ENCODE measurements at regions not wholly inside any gene's neighbourhood (a gene's known extent, or its start where the extent isn't known, plus 50 kb on each side); places are given as distances from the start of the nearest gene placed in this dataset.

DNA sequence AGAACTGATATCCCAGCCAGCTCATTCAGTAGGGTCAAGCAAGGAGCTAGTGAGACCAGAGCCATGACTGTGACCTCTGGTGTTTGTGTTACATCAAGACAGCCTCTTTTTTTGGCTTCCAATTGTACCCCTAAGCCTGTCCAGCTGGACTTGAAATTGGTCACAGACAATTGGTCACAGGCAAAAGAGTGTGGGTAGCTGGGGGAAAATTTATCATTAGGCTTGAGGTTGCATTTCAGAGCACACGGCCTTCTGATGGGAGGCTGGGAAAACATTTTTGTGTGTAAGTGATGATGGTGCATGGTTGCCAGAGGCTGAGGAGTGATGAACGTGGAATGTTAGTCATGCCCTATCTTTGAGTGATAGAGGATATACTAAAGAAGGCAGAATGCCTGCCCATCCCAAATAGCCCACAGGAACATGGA is 285.1 kb upstream of the SLC14A2 start:
- H3K27me3 ChIP-seq (replicated peaks; ENCODE audit: control insufficient read depth, insufficient read depth, low read length, poor library complexity, severe bottlenecking): no peaks in the 10 kb centered on the region
- H3K9me3 ChIP-seq (ENCODE audit: control insufficient read depth, low read length): no peaks in the 10 kb centered on the region

GRCh38 chr18:45332871-45333270 is 282.4 kb upstream of the SLC14A2 start:
- Histone ChIP-seq H3K9me3 (ENCODE audit: control insufficient read depth, low read length) (no peaks in the 10 kb centered on the region), H3K27ac (ENCODE audit: insufficient read depth, low read length, poor library complexity, severe bottlenecking) (no peak overlapping the region), H3K36me3 (ENCODE audit: control insufficient read depth, insufficient read depth, low read length) (no peaks in the 10 kb centered on the region), H3K4me3 (ENCODE audit: insufficient read depth, low read depth, low read length, poor library complexity, severe bottlenecking) (no peak overlapping the region), H3K4me1 (ENCODE audit: control insufficient read depth, insufficient read depth, low read length, poor library complexity, severe bottlenecking) (no peaks in the 10 kb centered on the region), H3K27me3 (replicated peaks; ENCODE audit: control insufficient read depth, insufficient read depth, low read length, poor library complexity, severe bottlenecking) (no peaks in the 10 kb centered on the region)
- no peak for DNase-seq

More for the DNA sequence above, 285.1 kb upstream of the SLC14A2 start:
- H3K27ac ChIP-seq (ENCODE audit: insufficient read depth, low read length, poor library complexity, severe bottlenecking): no peak overlapping the region
- H3K4me1 ChIP-seq (ENCODE audit: control insufficient read depth, insufficient read depth, low read length, poor library complexity, severe bottlenecking): no peaks in the 10 kb centered on the region
- no peak overlapping the region for H3K4me3 ChIP-seq (ENCODE audit: insufficient read depth, low read depth, low read length, poor library complexity, severe bottlenecking)
- no peak for DNase-seq
- H3K36me3 ChIP-seq (ENCODE audit: control insufficient read depth, insufficient read depth, low read length): no peaks in the 10 kb centered on the region

DNA sequence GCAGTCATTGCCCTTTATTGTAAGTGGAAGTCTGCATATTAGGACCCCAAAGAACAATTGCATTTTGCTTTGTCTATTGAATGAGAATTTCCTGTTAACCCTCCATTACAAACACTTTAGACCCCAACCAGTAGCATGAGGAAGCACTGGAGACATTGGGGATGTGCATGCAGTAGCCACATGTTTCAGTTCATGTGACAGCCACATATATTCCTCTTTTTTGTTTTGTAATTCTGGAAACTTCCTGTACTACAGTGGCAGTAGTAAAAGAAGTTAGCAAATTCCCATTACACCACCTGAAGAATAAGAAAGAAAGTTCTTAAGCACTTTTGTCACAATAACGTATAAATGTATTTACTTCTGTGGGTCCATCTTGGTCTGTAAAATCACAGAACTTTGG is 281.1 kb upstream of the SLC14A2 start:
- Histone ChIP-seq H3K27ac (ENCODE audit: insufficient read depth, low read length, poor library complexity, severe bottlenecking) (no peak overlapping the region), H3K4me1 (ENCODE audit: control insufficient read depth, insufficient read depth, low read length, poor library complexity, severe bottlenecking) (no peaks in the 10 kb centered on the region), H3K9me3 (ENCODE audit: control insufficient read depth, low read length) (no peaks in the 10 kb centered on the region), H3K27me3 (replicated peaks; ENCODE audit: control insufficient read depth, insufficient read depth, low read length, poor library complexity, severe bottlenecking) (no peaks in the 10 kb centered on the region), H3K4me3 (ENCODE audit: insufficient read depth, low read depth, low read length, poor library complexity, severe bottlenecking) (no peak overlapping the region), H3K36me3 (ENCODE audit: control insufficient read depth, insufficient read depth, low read length) (no peaks in the 10 kb centered on the region)
- DNase-seq: no peak

DNA sequence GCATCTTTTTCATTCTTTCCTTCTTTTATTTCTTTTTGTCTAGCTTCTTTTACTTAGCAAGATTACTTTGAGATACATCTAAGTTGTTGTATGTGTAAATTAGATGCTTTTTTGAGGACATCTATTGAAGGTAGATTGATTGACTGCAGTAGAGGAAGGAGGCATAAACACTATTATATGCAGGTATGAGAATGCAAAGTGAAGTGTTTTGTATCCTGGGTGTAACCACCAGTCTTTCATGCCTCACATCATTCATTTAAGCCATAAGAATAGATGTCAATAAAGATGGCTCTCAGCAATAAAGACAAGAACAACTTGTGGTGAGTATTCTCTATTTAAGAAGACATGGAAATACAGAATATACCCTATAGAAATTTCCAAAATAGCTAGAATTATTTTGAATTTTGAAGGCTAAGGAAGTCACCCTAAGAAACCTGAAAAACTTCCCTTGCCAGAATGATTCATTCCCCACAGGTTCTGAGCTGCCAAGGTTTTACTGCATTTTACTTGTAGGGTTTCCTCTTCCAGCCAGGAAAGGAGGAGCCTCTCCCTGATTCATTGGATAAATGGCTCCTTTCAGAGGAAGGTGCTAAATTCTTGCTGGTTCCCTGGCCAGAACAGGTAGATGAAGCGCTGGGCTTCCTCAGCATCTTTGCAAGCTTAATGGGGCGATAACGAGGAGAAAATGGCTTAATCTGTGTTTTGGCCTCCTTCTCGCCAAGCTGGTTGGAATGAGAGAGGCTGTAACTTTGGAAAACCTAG is 279.8 kb upstream of the SLC14A2 start:
- H3K27me3 ChIP-seq (replicated peaks; ENCODE audit: control insufficient read depth, insufficient read depth, low read length, poor library complexity, severe bottlenecking): no peaks in the 10 kb centered on the region
- H3K4me1 ChIP-seq (ENCODE audit: control insufficient read depth, insufficient read depth, low read length, poor library complexity, severe bottlenecking): no peaks in the 10 kb centered on the region
- no peak overlapping the region for H3K4me3 ChIP-seq (ENCODE audit: insufficient read depth, low read depth, low read length, poor library complexity, severe bottlenecking)
- DNase-seq: no peak
- H3K36me3 ChIP-seq (ENCODE audit: control insufficient read depth, insufficient read depth, low read length): no peaks in the 10 kb centered on the region
- no peaks in the 10 kb centered on the region for H3K9me3 ChIP-seq (ENCODE audit: control insufficient read depth, low read length)
- no peak overlapping the region for H3K27ac ChIP-seq (ENCODE audit: insufficient read depth, low read length, poor library complexity, severe bottlenecking)

DNA sequence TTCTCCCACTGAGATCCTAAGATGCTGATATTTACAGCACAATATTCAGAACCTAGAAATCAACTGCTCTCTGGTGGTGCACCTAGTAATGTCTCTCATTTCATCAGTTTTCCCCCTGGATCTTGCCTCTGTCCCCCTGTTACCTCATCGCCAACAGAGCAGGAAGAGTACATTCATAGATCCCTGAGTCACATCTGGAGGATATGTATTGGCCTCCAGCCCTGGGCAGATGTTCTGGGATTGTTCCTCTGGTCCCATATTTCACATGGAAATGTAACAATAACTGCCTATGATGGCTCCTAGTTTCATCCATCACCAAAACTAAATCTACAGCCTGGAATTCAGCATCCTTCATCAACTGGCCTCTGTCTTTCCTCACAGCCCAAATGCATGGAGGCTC is 278.8 kb upstream of the SLC14A2 start:
- H3K27me3 ChIP-seq (replicated peaks; ENCODE audit: control insufficient read depth, insufficient read depth, low read length, poor library complexity, severe bottlenecking): no peaks in the 10 kb centered on the region
- no peak overlapping the region for H3K4me3 ChIP-seq (ENCODE audit: insufficient read depth, low read depth, low read length, poor library complexity, severe bottlenecking)
- no peak for DNase-seq
- H3K4me1 ChIP-seq (ENCODE audit: control insufficient read depth, insufficient read depth, low read length, poor library complexity, severe bottlenecking): no peaks in the 10 kb centered on the region
- no peaks in the 10 kb centered on the region for H3K9me3 ChIP-seq (ENCODE audit: control insufficient read depth, low read length)
- no peaks in the 10 kb centered on the region for H3K36me3 ChIP-seq (ENCODE audit: control insufficient read depth, insufficient read depth, low read length)
- H3K27ac ChIP-seq (ENCODE audit: insufficient read depth, low read length, poor library complexity, severe bottlenecking): no peak overlapping the region

GRCh38 chr18:45337477-45337876 is 277.8 kb upstream of the SLC14A2 start:
- no peak overlapping the region for H3K4me3 ChIP-seq (ENCODE audit: insufficient read depth, low read depth, low read length, poor library complexity, severe bottlenecking)
- H3K27me3 ChIP-seq (replicated peaks; ENCODE audit: control insufficient read depth, insufficient read depth, low read length, poor library complexity, severe bottlenecking): no peaks in the 10 kb centered on the region
- no peaks in the 10 kb centered on the region for H3K36me3 ChIP-seq (ENCODE audit: control insufficient read depth, insufficient read depth, low read length)
- DNase-seq: no peak
- no peak overlapping the region for H3K27ac ChIP-seq (ENCODE audit: insufficient read depth, low read length, poor library complexity, severe bottlenecking)
- H3K9me3 ChIP-seq (ENCODE audit: control insufficient read depth, low read length): no peaks in the 10 kb centered on the region
- H3K4me1 ChIP-seq (ENCODE audit: control insufficient read depth, insufficient read depth, low read length, poor library complexity, severe bottlenecking): no peaks in the 10 kb centered on the region

DNA sequence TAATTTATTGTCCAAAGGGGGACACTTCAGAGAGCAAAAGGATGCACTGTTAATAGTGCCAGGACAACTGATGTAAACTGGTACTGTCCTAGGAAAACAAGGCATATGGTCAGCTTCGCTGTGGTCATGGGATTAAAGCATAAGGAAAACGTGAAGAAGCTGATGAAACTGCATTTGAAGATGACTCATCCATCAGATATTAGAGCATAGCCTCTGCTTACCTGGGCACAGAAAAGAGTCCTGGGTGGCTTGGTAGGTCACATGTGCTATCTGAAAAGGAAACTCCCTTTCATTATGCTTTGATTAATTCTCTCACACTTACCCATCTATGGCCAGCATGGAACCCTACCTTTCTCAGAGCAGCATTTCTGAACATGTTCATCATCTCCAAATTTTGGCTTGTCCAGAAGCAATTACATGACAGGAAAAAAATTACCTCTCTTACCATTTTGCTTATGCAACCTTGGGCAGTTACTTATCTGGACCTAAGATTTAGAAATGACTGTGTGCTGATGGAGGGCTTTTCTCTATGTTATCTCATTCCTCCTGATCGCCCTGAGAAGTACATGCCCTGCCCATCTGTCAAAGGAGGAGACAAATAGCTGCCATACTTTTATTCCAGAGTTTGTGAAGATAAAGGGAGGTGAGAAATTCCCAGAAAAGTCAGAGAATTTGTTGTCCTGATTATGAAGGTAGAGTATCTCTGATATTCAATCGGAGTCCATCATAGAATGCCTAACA is 275.3 kb upstream of the SLC14A2 start:
- no peaks in the 10 kb centered on the region for H3K9me3 ChIP-seq (ENCODE audit: control insufficient read depth, low read length)
- no peak overlapping the region for H3K27ac ChIP-seq (ENCODE audit: insufficient read depth, low read length, poor library complexity, severe bottlenecking)
- H3K27me3 ChIP-seq (replicated peaks; ENCODE audit: control insufficient read depth, insufficient read depth, low read length, poor library complexity, severe bottlenecking): no peaks in the 10 kb centered on the region
- H3K4me1 ChIP-seq (ENCODE audit: control insufficient read depth, insufficient read depth, low read length, poor library complexity, severe bottlenecking): no peaks in the 10 kb centered on the region
- H3K36me3 ChIP-seq (ENCODE audit: control insufficient read depth, insufficient read depth, low read length): no peaks in the 10 kb centered on the region
- no peak for DNase-seq
- H3K4me3 ChIP-seq (ENCODE audit: insufficient read depth, low read depth, low read length, poor library complexity, severe bottlenecking): no peak overlapping the region

- H3K4me1 ChIP-seq (ENCODE audit: control insufficient read depth, insufficient read depth, low read length, poor library complexity, severe bottlenecking): no peaks in the 10 kb centered on the region
- no peak overlapping the region for H3K27ac ChIP-seq (ENCODE audit: insufficient read depth, low read length, poor library complexity, severe bottlenecking)
- H3K9me3 ChIP-seq (ENCODE audit: control insufficient read depth, low read length): no peaks in the 10 kb centered on the region
- no peaks in the 10 kb centered on the region for H3K36me3 ChIP-seq (ENCODE audit: control insufficient read depth, insufficient read depth, low read length)
- no peak overlapping the region for H3K4me3 ChIP-seq (ENCODE audit: insufficient read depth, low read depth, low read length, poor library complexity, severe bottlenecking)
- H3K27me3 ChIP-seq (replicated peaks; ENCODE audit: control insufficient read depth, insufficient read depth, low read length, poor library complexity, severe bottlenecking): no peaks in the 10 kb centered on the region
- DNase-seq: no peak
Observed at GRCh38 chr18:45340884-45341283, 274.4 kb upstream of the SLC14A2 start.

DNA sequence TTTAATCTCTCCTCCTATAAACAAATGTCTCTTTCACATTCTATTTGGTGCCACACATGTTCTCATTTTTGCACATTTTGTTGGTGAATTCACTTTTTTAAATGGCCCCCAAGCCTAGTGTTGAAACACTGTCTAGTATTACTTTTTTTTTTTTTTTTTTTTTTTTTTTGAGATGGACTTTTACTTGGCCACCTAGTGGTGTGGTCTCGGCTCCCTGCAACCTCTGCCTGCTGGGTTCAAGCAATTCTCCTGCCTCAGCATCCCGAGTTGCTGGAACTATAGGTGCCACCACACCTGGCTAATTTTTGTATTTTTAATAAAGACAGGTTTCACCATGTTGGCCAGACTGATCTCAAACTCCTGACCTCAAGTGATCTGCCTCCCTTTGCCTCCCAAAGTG is 273.8 kb upstream of the SLC14A2 start:
- Histone ChIP-seq H3K36me3 (ENCODE audit: control insufficient read depth, insufficient read depth, low read length) (no peaks in the 10 kb centered on the region), H3K27me3 (replicated peaks; ENCODE audit: control insufficient read depth, insufficient read depth, low read length, poor library complexity, severe bottlenecking) (no peaks in the 10 kb centered on the region), H3K9me3 (ENCODE audit: control insufficient read depth, low read length) (no peaks in the 10 kb centered on the region), H3K27ac (ENCODE audit: insufficient read depth, low read length, poor library complexity, severe bottlenecking) (no peak overlapping the region), H3K4me3 (ENCODE audit: insufficient read depth, low read depth, low read length, poor library complexity, severe bottlenecking) (no peak overlapping the region), H3K4me1 (ENCODE audit: control insufficient read depth, insufficient read depth, low read length, poor library complexity, severe bottlenecking) (no peaks in the 10 kb centered on the region)
- DNase-seq: no peak

DNA sequence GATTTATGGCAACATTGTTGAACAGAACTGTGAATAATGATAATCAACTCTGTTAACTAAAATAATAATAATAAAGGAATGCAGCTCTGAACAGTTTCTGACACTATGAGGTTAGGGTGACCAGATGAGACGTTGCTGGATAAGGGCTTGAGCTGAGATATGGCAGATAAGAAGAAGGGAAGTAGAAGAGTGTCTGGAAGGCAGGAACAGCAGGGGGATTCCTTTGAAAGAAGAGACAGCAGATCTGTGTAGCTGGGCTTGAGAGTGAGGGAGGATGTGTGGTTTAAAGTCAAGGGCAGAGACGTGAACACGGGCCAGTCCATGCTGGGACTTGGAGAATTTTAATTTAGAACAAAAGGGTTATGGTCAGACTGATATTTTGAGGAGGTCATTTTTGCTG is 273.1 kb upstream of the SLC14A2 start:
- H3K27me3 ChIP-seq (replicated peaks; ENCODE audit: control insufficient read depth, insufficient read depth, low read length, poor library complexity, severe bottlenecking): no peaks in the 10 kb centered on the region
- no peak overlapping the region for H3K4me3 ChIP-seq (ENCODE audit: insufficient read depth, low read depth, low read length, poor library complexity, severe bottlenecking)
- no peak overlapping the region for H3K27ac ChIP-seq (ENCODE audit: insufficient read depth, low read length, poor library complexity, severe bottlenecking)
- no peaks in the 10 kb centered on the region for H3K36me3 ChIP-seq (ENCODE audit: control insufficient read depth, insufficient read depth, low read length)
- H3K4me1 ChIP-seq (ENCODE audit: control insufficient read depth, insufficient read depth, low read length, poor library complexity, severe bottlenecking): no peaks in the 10 kb centered on the region
- DNase-seq: no peak
- no peaks in the 10 kb centered on the region for H3K9me3 ChIP-seq (ENCODE audit: control insufficient read depth, low read length)

Measured in effector memory CD4-positive, alpha-beta T cell (primary cell).